ENCODE measurements at regions not wholly inside any gene's neighbourhood (a gene's known extent, or its start where the extent isn't known, plus 50 kb on each side); places are given as distances from the start of the nearest gene placed in this dataset.

GRCh38 chr9:107405511-107405910 lies 84.1 kb downstream of the KLF4 start:
- intact Hi-C loops (cut with DNase I), result no loop called here
- Histone ChIP-seq H3K4me3 (replicated peaks in 1 of 3) (no peak overlapping the region), H3K27ac (no peak overlapping the region), H3K4me1 (no peaks in the 10 kb centered on the region), H3K36me3 (no peaks in the 10 kb centered on the region), H3K27me3 (no peaks in the 10 kb centered on the region), H3K9me3 (no peaks in the 10 kb centered on the region)
- 92% methylated on average over 6 of the region's 6 CpGs for WGBS, 2 donors
- no peak for DNase-seq
- TF ChIP-seq CTCF (IDR thresholded peaks at IDR 0.05) (no peak), POLR2A (IDR thresholded peaks at IDR 0.05) (no peak)

GRCh38 chr9:107404736-107405135 lies 84.8 kb downstream of the KLF4 start:
- DNase-seq, result no peak
- H3K27me3 ChIP-seq, result no peaks in the 10 kb centered on the region
- intact Hi-C loops (cut with DNase I), result no loop called here
- H3K27ac ChIP-seq, result no peak overlapping the region
- no peaks in the 10 kb centered on the region for H3K4me1 ChIP-seq
- H3K4me3 ChIP-seq (replicated peaks in 1 of 3), result no peak overlapping the region
- no peak for TF ChIP-seq CTCF (IDR thresholded peaks at IDR 0.05)
- TF ChIP-seq POLR2A (IDR thresholded peaks at IDR 0.05), result no peak
- 94% methylated on average over 8 of the region's 8 CpGs for WGBS, 2 donors
- no peaks in the 10 kb centered on the region for H3K9me3 ChIP-seq
- no peaks in the 10 kb centered on the region for H3K36me3 ChIP-seq

GRCh38 chr9:107404161-107404560 lies 85.4 kb downstream of the KLF4 start:
- 66 to 88% methylated on average over 2 of the region's 2 CpGs for WGBS, 2 donors
- Histone ChIP-seq H3K4me3 (replicated peaks in 1 of 3) (no peak overlapping the region), H3K9me3 (no peaks in the 10 kb centered on the region), H3K27ac (no peak overlapping the region), H3K36me3 (no peaks in the 10 kb centered on the region), H3K4me1 (no peaks in the 10 kb centered on the region), H3K27me3 (no peaks in the 10 kb centered on the region)
- intact Hi-C loops (cut with DNase I), result no loop called here
- no peak for DNase-seq
- TF ChIP-seq CTCF (IDR thresholded peaks at IDR 0.05), result no peak
- TF ChIP-seq POLR2A (IDR thresholded peaks at IDR 0.05), result no peak

- Histone ChIP-seq H3K27me3 (no peaks in the 10 kb centered on the region), H3K4me1 (no peaks in the 10 kb centered on the region), H3K9me3 (no peaks in the 10 kb centered on the region), H3K4me3 (replicated peaks in 1 of 3) (no peak overlapping the region), H3K27ac (no peak overlapping the region), H3K36me3 (no peaks in the 10 kb centered on the region)
- intact Hi-C loops (cut with DNase I), result no loop called here
- 78 to 83% methylated on average over 12 of the region's 12 CpGs for WGBS, 2 donors
- DNase-seq, result no peak
- no peak for TF ChIP-seq POLR2A (IDR thresholded peaks at IDR 0.05)
- TF ChIP-seq CTCF (IDR thresholded peaks at IDR 0.05), result no peak
These were observed 92.2 kb downstream of the KLF4 start for GRCh38 chr9:107397076-107398044.

GRCh38 chr9:107394264-107394663 lies 95.3 kb downstream of the KLF4 start:
- Histone ChIP-seq H3K27me3 (no peaks in the 10 kb centered on the region), H3K4me1 (peaks cover 15 to 17% of the 10 kb centered on the region in 2 donors), H3K4me3 (replicated peaks in 1 of 3) (no peak overlapping the region), H3K9me3 (no peaks in the 10 kb centered on the region), H3K27ac (no peak overlapping the region), H3K36me3 (no peaks in the 10 kb centered on the region)
- DNase-seq, result no peak
- intact Hi-C loops (cut with DNase I), result no loop called here
- TF ChIP-seq CTCF (IDR thresholded peaks at IDR 0.05), result no peak
- 71 to 72% methylated on average over 5 of the region's 5 CpGs for WGBS, 2 donors
